ENCODE measurements at regions not wholly inside any gene's neighbourhood (a gene's known extent, or its start where the extent isn't known, plus 50 kb on each side); places are given as distances from the start of the nearest gene placed in this dataset.

DNA sequence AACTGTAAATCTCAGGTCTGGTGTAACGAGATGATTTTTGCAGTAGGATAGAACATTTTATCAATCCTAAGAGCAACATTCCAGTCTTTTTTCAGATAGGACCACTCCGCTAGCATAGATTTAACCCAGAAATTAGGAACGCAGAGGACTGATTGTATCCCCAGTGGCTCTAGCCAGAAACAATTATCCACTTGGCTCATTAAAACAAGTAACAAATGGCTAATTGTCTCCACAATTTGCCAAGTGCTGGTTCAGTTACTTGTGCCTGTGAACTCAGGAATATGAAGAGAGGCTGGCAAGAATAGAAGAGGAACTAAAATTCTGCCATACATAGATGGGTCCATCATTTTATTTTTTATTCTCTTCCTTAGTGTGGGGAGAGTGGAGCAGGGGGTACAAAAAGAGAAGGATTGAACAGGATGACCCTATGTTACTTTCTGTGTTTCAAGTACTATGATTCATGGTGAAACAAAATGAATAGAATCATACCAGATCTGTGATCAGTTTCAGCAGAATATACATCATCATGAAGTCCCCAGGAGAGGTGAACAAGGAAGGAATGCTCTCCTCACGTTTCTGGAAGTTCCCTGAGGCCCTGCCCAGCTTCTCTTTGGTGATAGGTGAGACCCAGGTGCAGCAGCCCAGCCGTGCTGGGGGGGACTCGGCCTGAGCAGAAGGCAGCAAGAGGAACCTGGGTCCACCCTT, 121.6 kb downstream of the ARL4C start:
- H3K36me3 ChIP-seq = no peaks in the 10 kb centered on the region
- TF ChIP-seq, protein P1, sequence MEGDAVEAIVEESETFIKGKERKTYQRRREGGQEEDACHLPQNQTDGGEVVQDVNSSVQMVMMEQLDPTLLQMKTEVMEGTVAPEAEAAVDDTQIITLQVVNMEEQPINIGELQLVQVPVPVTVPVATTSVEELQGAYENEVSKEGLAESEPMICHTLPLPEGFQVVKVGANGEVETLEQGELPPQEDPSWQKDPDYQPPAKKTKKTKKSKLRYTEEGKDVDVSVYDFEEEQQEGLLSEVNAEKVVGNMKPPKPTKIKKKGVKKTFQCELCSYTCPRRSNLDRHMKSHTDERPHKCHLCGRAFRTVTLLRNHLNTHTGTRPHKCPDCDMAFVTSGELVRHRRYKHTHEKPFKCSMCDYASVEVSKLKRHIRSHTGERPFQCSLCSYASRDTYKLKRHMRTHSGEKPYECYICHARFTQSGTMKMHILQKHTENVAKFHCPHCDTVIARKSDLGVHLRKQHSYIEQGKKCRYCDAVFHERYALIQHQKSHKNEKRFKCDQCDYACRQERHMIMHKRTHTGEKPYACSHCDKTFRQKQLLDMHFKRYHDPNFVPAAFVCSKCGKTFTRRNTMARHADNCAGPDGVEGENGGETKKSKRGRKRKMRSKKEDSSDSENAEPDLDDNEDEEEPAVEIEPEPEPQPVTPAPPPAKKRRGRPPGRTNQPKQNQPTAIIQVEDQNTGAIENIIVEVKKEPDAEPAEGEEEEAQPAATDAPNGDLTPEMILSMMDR (IDR thresholded peaks at IDR 0.05) = no peak
- H3K4me1 ChIP-seq = peaks cover 0 to 6% (median 0%) of the 10 kb centered on the region in 9 donors
- no peaks in the 10 kb centered on the region for H3K9me3 ChIP-seq
- 60 to 66% methylated on average over 6 of the region's 6 CpGs for WGBS, 2 donors
- ATAC-seq = no peak
- no peak overlapping the region for H3K4me3 ChIP-seq
- DNase-seq = no peak
- intact Hi-C loops (cut with DNase I) = no loop called here
- no peak overlapping the region for H3K27ac ChIP-seq
- H3K27me3 ChIP-seq = peaks cover 0 to 49% (median 14%) of the 10 kb centered on the region in 7 donors

DNA sequence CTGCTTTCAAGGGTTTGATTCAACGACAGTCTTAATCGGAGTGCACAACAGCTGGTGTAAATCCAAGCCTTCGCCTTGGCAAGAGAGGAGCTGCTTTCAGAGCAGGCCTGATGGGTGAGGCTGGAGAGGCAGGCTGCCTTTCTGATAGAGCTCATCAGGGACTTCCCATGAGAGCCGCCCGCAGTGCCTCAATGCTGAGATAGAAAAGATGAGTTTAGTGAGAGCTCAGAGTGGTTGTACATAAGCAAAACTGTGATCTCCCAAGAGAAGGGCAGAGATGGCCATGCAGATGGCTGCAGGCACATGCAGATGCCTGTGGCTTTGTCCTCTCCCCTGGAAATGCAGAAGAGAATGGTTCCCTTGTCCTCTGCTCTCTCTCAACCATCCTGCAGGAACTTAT, 122.1 kb downstream of the ARL4C start:
- Histone ChIP-seq H3K9me3 (no peaks in the 10 kb centered on the region), H3K27me3 (peaks cover 0 to 47% (median 14%) of the 10 kb centered on the region in 7 donors), H3K4me1 (peaks cover 0 to 6% (median 0%) of the 10 kb centered on the region in 9 donors), H3K27ac (no peak overlapping the region), H3K36me3 (no peaks in the 10 kb centered on the region), H3K4me3 (no peak overlapping the region)
- TF ChIP-seq, protein P1 (IDR thresholded peaks at IDR 0.05) = no peak
- intact Hi-C loops (cut with DNase I) = no loop called here
- ATAC-seq = no peak
- no peak for DNase-seq
- 66 to 73% methylated on average over 5 of the region's 5 CpGs for WGBS, 2 donors

DNA sequence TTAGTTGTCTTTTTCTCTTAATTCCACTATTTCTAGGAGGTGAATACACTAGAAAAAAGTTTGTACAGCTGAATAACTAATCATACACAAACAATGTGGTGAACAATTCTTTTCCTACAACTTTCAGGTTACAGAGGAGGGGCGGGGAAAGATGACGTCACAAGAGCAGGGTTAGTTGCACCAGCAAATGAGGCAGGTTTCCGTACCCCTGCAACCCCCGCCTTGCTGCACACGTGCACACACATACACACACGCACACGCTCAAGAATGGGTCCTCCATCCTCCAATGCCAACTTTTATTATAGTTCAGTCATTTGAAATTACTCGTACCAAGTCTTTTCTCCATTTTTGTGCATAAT, 122.8 kb downstream of the ARL4C start:
- WGBS, 2 donors = 84 to 89% methylated on average over 8 of the region's 8 CpGs
- Histone ChIP-seq H3K36me3 (no peaks in the 10 kb centered on the region), H3K4me1 (peaks cover 0 to 6% (median 0%) of the 10 kb centered on the region in 9 donors), H3K4me3 (no peak overlapping the region), H3K27me3 (peaks cover 0 to 43% (median 13%) of the 10 kb centered on the region in 7 donors), H3K27ac (no peak overlapping the region), H3K9me3 (no peaks in the 10 kb centered on the region)
- TF ChIP-seq, protein P1 (IDR thresholded peaks at IDR 0.05) = no peak
- intact Hi-C loops (cut with DNase I) = no loop called here
- ATAC-seq = no peak
- DNase-seq = no peak

DNA sequence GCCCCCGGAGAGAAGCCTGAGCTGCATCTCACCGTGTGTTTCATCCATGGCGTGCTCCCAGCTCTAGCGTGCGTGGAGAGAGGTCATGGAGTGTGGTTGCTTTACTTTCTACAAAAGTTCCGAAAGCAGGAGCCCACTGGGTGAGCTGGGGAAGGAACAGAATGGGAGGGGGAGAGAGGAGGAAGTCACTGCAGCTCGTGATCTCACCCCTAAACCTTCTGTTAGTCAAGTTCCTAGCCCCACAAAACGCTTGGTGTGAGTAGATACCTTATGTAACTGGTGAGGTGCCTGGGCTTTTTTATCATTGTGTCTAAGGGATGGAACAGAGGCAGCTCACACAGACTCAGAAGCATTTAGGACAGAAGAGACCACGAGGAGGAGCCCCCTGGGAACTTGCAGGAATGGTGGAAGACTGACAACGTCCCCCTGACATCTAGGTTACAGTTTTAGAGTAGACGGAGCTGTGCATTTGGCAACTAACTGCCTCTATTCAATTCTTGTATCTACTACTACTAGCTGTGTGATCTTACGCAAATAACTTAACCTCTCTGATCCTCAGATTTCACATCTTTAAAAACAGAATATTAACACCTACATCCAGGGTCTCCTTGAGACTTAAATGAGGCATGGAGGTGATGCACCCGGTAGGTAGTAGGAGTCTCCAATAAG, 123.3 kb downstream of the ARL4C start:
- Histone ChIP-seq H3K27ac (no peak overlapping the region), H3K9me3 (no peaks in the 10 kb centered on the region), H3K4me3 (no peak overlapping the region), H3K36me3 (no peaks in the 10 kb centered on the region), H3K27me3 (peaks cover 0 to 43% (median 11%) of the 10 kb centered on the region in 7 donors), H3K4me1 (peaks cover 0 to 6% (median 0%) of the 10 kb centered on the region in 9 donors)
- TF ChIP-seq, protein P1 (IDR thresholded peaks at IDR 0.05) = no peak
- whole genome bisulfite sequencing, 2 donors = 66 to 74% methylated on average over 13 of the region's 13 CpGs
- DNase-seq (no peak), ATAC-seq (no peak)
- intact Hi-C loops (cut with DNase I) = no loop called here

Measured in heart right ventricle (tissue), 16 donors.